ENCODE measurements at regions not wholly inside any gene's neighbourhood (a gene's known extent, or its start where the extent isn't known, plus 50 kb on each side); places are given as distances from the start of the nearest gene placed in this dataset.

GRCh38 chr6:149196091-149196490, 121.4 kb upstream of the TAB2 start:
- in situ Hi-C loops (cut with HindIII; ENCODE audit: low sequenced_read_pairs): no loop called here

GRCh38 chr6:149197482-149197881, 120.0 kb upstream of the TAB2 start:
- no peak for TF ChIP-seq CTCF (IDR thresholded peaks at IDR 0.05; ENCODE audit: low read depth, low read length, missing control alignments)
- no peak overlapping the region for H3K4me3 ChIP-seq (ENCODE audit: low read depth, low read length)
- DNase-seq (ENCODE audit: low read depth): no peak
- in situ Hi-C loops (cut with HindIII; ENCODE audit: low sequenced_read_pairs): no loop called here

More at GRCh38 chr6:149196091-149196490, 121.4 kb upstream of the TAB2 start:
- no peak for DNase-seq (ENCODE audit: low read depth)
- TF ChIP-seq CTCF (IDR thresholded peaks at IDR 0.05; ENCODE audit: low read depth, low read length, missing control alignments): no peak
- H3K4me3 ChIP-seq (ENCODE audit: low read depth, low read length): no peak overlapping the region

GRCh38 chr6:149198265-149198664, 119.2 kb upstream of the TAB2 start:
- no peak for DNase-seq (ENCODE audit: low read depth)
- in situ Hi-C loops (cut with HindIII; ENCODE audit: low sequenced_read_pairs): no loop called here

GRCh38 chr6:149200282-149200945, 117.1 kb upstream of the TAB2 start:
- no peak for TF ChIP-seq CTCF (IDR thresholded peaks at IDR 0.05; ENCODE audit: low read depth, low read length, missing control alignments)
- in situ Hi-C loops (cut with HindIII; ENCODE audit: low sequenced_read_pairs): no loop called here
- no peak for DNase-seq (ENCODE audit: low read depth)
- H3K4me3 ChIP-seq (ENCODE audit: low read depth, low read length): no peak overlapping the region

More at GRCh38 chr6:149198265-149198664, 119.2 kb upstream of the TAB2 start:
- no peak for TF ChIP-seq CTCF (IDR thresholded peaks at IDR 0.05; ENCODE audit: low read depth, low read length, missing control alignments)
- no peak overlapping the region for H3K4me3 ChIP-seq (ENCODE audit: low read depth, low read length)

- no peak for TF ChIP-seq CTCF (IDR thresholded peaks at IDR 0.05; ENCODE audit: low read depth, low read length, missing control alignments)
- DNase-seq (ENCODE audit: low read depth): no peak
- in situ Hi-C loops (cut with HindIII; ENCODE audit: low sequenced_read_pairs): no loop called here
Measured at GRCh38 chr6:149201068-149201655, 116.3 kb upstream of the TAB2 start.

GRCh38 chr6:149202100-149202499, 115.4 kb upstream of the TAB2 start:
- DNase-seq (ENCODE audit: low read depth): no peak
- in situ Hi-C loops (cut with HindIII; ENCODE audit: low sequenced_read_pairs): no loop called here
- no peak overlapping the region for H3K4me3 ChIP-seq (ENCODE audit: low read depth, low read length)
- TF ChIP-seq CTCF (IDR thresholded peaks at IDR 0.05; ENCODE audit: low read depth, low read length, missing control alignments): no peak

More at GRCh38 chr6:149201068-149201655, 116.3 kb upstream of the TAB2 start:
- H3K4me3 ChIP-seq (ENCODE audit: low read depth, low read length): no peak overlapping the region
